HUES6 (cell line): ENCODE measurements at regions not wholly inside any gene's neighbourhood (a gene's known extent, or its start where the extent isn't known, plus 50 kb on each side); places are given as distances from the start of the nearest gene placed in this dataset.

Experiments
- H3K27ac ChIP-seq: 2 replicates; pipeline ENCODE4 v1.7.0; 2013; ENCODE audit warnings: low read depth, mild to moderate bottlenecking, low read length, inconsistent platforms
- H3K27me3 ChIP-seq: 2 replicates; pipeline ENCODE4 v1.6.1; 2013; ENCODE audit warnings: low read length; ENCODE audit not compliant: control insufficient read depth, insufficient read depth
- H3K36me3 ChIP-seq: 2 replicates; pipeline ENCODE4 v1.6.1; 2013; ENCODE audit warnings: low read length; ENCODE audit not compliant: control insufficient read depth, insufficient read depth
- H3K4me1 ChIP-seq: 2 replicates; pipeline ENCODE4 v1.6.1; 2013; ENCODE audit warnings: low read length; ENCODE audit not compliant: control insufficient read depth, insufficient read depth
- H3K4me3 ChIP-seq: 2 replicates; pipeline ENCODE4 v1.5.1; 2013; ENCODE audit warnings: low read depth, low read length
- H3K9ac ChIP-seq: one replicate; pipeline ENCODE4 v1.6.1; 2013; ENCODE audit warnings: mild to moderate bottlenecking, low read length
- H3K9me3 ChIP-seq: 2 replicates; pipeline ENCODE4 v1.6.1; 2013; ENCODE audit warnings: low read depth, low read length; ENCODE audit not compliant: control insufficient read depth, insufficient read depth

- Histone ChIP-seq H3K9ac (no peak overlapping the region), H3K27me3 (no peaks in the 10 kb centered on the region), H3K27ac (no peak overlapping the region), H3K4me1 (peaks cover 21% of the 10 kb centered on the region; the same call in 1 of the 2 replicates), H3K4me3 (no peak overlapping the region), H3K9me3 (peaks cover 2% of the 10 kb centered on the region; the same call in 1 of the 2 replicates), H3K36me3 (no peaks in the 10 kb centered on the region)
Observed at GRCh38 chr3:72567474-72567873, 280.8 kb downstream of the SHQ1 start.

- H3K9ac ChIP-seq, result no peak overlapping the region
- no peak overlapping the region for H3K4me3 ChIP-seq
- no peak overlapping the region for H3K27ac ChIP-seq
- no peaks in the 10 kb centered on the region for H3K27me3 ChIP-seq
- no peaks in the 10 kb centered on the region for H3K36me3 ChIP-seq
- peaks cover 17% of the 10 kb centered on the region for H3K4me1 ChIP-seq
- peaks cover 10% of the 10 kb centered on the region for H3K9me3 ChIP-seq
Observed at GRCh38 chr3:72565593-72565992, 282.7 kb downstream of the SHQ1 start.

- Histone ChIP-seq H3K4me1 (peaks cover 19% of the 10 kb centered on the region), H3K4me3 (no peak overlapping the region), H3K36me3 (no peaks in the 10 kb centered on the region), H3K27ac (no peak overlapping the region), H3K9ac (no peak overlapping the region), H3K9me3 (peaks cover 10% of the 10 kb centered on the region), H3K27me3 (no peaks in the 10 kb centered on the region)
Observed at GRCh38 chr3:72563690-72564370, 284.4 kb downstream of the SHQ1 start.

GRCh38 chr3:72560846-72561675 lies 287.2 kb downstream of the SHQ1 start:
- no peak overlapping the region for H3K4me3 ChIP-seq
- peaks cover 19% of the 10 kb centered on the region for H3K4me1 ChIP-seq
- 0 out of 2 replicates have a peak overlapping the region, but pooled peaks have one; percentile 32 for H3K27ac ChIP-seq
- H3K9ac ChIP-seq, result no peak overlapping the region
- H3K9me3 ChIP-seq, result peaks cover 16% of the 10 kb centered on the region
- H3K36me3 ChIP-seq, result no peaks in the 10 kb centered on the region
- H3K27me3 ChIP-seq, result no peaks in the 10 kb centered on the region

- Histone ChIP-seq H3K27me3 (no peaks in the 10 kb centered on the region), H3K27ac (no peak overlapping the region), H3K36me3 (no peaks in the 10 kb centered on the region), H3K4me1 (peaks cover 13% of the 10 kb centered on the region), H3K4me3 (no peak overlapping the region), H3K9ac (no peak overlapping the region), H3K9me3 (peaks cover 16% of the 10 kb centered on the region)
Observed at GRCh38 chr3:72559385-72559784, 288.9 kb downstream of the SHQ1 start.

GRCh38 chr3:72558001-72558400 lies 290.2 kb downstream of the SHQ1 start:
- Histone ChIP-seq H3K9me3 (peaks cover 16% of the 10 kb centered on the region), H3K27me3 (no peaks in the 10 kb centered on the region), H3K4me1 (peaks cover 13% of the 10 kb centered on the region), H3K4me3 (no peak overlapping the region), H3K9ac (no peak overlapping the region), H3K27ac (no peak overlapping the region), H3K36me3 (no peaks in the 10 kb centered on the region)

- H3K27ac ChIP-seq, result no peak overlapping the region
- no peak overlapping the region for H3K9ac ChIP-seq
- H3K9me3 ChIP-seq, result peaks cover 6% of the 10 kb centered on the region; the same call in 1 of the 2 replicates
- H3K36me3 ChIP-seq, result no peaks in the 10 kb centered on the region
- H3K4me3 ChIP-seq, result no peak overlapping the region
- peaks cover 3% of the 10 kb centered on the region for H3K4me1 ChIP-seq
- no peaks in the 10 kb centered on the region for H3K27me3 ChIP-seq
Observed at GRCh38 chr3:72555714-72556113, 292.5 kb downstream of the SHQ1 start.

- H3K4me3 ChIP-seq, result no peak overlapping the region
- H3K9ac ChIP-seq, result no peak overlapping the region
- H3K27me3 ChIP-seq, result no peaks in the 10 kb centered on the region
- no peak overlapping the region for H3K27ac ChIP-seq
- H3K9me3 ChIP-seq, result peaks cover 6% of the 10 kb centered on the region; the same call in 1 of the 2 replicates
- no peaks in the 10 kb centered on the region for H3K36me3 ChIP-seq
- H3K4me1 ChIP-seq, result no peaks in the 10 kb centered on the region
Observed at GRCh38 chr3:72554689-72555088, 293.6 kb downstream of the SHQ1 start.

GRCh38 chr3:72553298-72553697 lies 294.9 kb downstream of the SHQ1 start:
- no peak overlapping the region for H3K9ac ChIP-seq
- no peak overlapping the region for H3K4me3 ChIP-seq
- no peaks in the 10 kb centered on the region for H3K27me3 ChIP-seq
- H3K36me3 ChIP-seq, result no peaks in the 10 kb centered on the region
- peaks cover 5% of the 10 kb centered on the region; the same call in 1 of the 2 replicates for H3K9me3 ChIP-seq
- no peaks in the 10 kb centered on the region for H3K4me1 ChIP-seq
- H3K27ac ChIP-seq, result no peak overlapping the region

- H3K27me3 ChIP-seq, result no peaks in the 10 kb centered on the region
Observed at GRCh38 chr3:72550582-72551262, 297.5 kb downstream of the SHQ1 start.

More at GRCh38 chr3:72550582-72551262, 297.5 kb downstream of the SHQ1 start:
- Histone ChIP-seq H3K4me1 (no peaks in the 10 kb centered on the region), H3K9ac (no peak overlapping the region), H3K4me3 (no peak overlapping the region), H3K9me3 (no peaks in the 10 kb centered on the region), H3K36me3 (no peaks in the 10 kb centered on the region), H3K27ac (no peak overlapping the region)
